Body of pancreas (tissue), 4 donors: ENCODE measurements at regions not wholly inside any gene's neighbourhood (a gene's known extent, or its start where the extent isn't known, plus 50 kb on each side); places are given as distances from the start of the nearest gene placed in this dataset.

Source experiments
- POLR2A ChIP-seq, 3 donors: fragments of 450-650 bp; IDR thresholded peaks; one replicate each; pipeline ENCODE4 v1.6.1; 2016; ENCODE audit warnings: antibody characterized with exemption in 3 of 3, mild to moderate bottlenecking in 2 of 3
- TF ChIP-seq, protein P1 (sequence below), 7 experiments: fragments of 450-650 bp in 4 of 7; fragments of 200-600 bp in 3 of 7; sonication (generic) in 3 of 7; IDR thresholded peaks; one replicate each; pipeline ENCODE4 v1.5.1; 2016 to 2019; ENCODE audit warnings: antibody characterized with exemption in 7 of 7

DNA sequence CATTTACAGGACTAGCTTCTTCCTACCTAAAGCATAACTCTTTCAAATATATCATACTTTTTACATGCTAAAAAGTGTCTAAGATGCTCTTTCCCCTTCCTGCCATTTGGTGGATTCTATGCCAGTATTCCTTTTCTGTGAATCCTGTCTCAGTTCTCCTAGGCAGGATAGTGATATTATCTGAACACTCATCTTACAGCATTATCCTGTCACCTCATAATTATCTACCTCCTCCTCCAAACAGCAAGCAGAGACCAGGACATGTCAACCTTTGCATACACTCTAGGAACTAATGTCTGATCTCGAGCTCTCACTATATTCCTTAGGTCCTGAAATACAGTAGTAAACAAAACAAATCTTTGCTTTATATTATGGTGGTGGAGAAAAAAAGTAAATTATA is 275.5 kb downstream of the FAM181B start:
- TF ChIP-seq, protein P1, sequence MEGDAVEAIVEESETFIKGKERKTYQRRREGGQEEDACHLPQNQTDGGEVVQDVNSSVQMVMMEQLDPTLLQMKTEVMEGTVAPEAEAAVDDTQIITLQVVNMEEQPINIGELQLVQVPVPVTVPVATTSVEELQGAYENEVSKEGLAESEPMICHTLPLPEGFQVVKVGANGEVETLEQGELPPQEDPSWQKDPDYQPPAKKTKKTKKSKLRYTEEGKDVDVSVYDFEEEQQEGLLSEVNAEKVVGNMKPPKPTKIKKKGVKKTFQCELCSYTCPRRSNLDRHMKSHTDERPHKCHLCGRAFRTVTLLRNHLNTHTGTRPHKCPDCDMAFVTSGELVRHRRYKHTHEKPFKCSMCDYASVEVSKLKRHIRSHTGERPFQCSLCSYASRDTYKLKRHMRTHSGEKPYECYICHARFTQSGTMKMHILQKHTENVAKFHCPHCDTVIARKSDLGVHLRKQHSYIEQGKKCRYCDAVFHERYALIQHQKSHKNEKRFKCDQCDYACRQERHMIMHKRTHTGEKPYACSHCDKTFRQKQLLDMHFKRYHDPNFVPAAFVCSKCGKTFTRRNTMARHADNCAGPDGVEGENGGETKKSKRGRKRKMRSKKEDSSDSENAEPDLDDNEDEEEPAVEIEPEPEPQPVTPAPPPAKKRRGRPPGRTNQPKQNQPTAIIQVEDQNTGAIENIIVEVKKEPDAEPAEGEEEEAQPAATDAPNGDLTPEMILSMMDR (IDR thresholded peaks at IDR 0.05), result no peak
- TF ChIP-seq POLR2A (IDR thresholded peaks at IDR 0.05), result no peak
